DND-41 (cell line): ENCODE measurements at regions not wholly inside any gene's neighbourhood (a gene's known extent, or its start where the extent isn't known, plus 50 kb on each side); places are given as distances from the start of the nearest gene placed in this dataset.

Source experiments
- ATAC-seq: fragments of 200-7000 bp; cut with Tn5 transposase; 3 replicates; pipeline ENCODE4 v1.9.1; 2021; ENCODE audit warnings: low read depth; ENCODE audit not compliant: insufficient read depth
- DNase-seq: peaks from one replicate; pipeline ENCODE4 v3.0.0-alpha.2; 2020
- H2AFZ ChIP-seq: 2 replicates; pipeline ENCODE4 v1.6.0; 2012; ENCODE audit warnings: low read depth, low read length
- H3K27ac ChIP-seq: 2 replicates; pipeline ENCODE4 v1.5.1; 2012; ENCODE audit warnings: low read length, inconsistent platforms
- H3K27me3 ChIP-seq: fragments of 200-600 bp; sonication (generic); 2 replicates; pipeline ENCODE4 v1.6.0; 2012; ENCODE audit warnings: low read length, mild to moderate bottlenecking, inconsistent platforms; ENCODE audit not compliant: insufficient read depth, poor library complexity
- H3K36me3 ChIP-seq: 2 replicates; pipeline ENCODE4 v1.5.1; 2012; ENCODE audit warnings: low read length, inconsistent platforms; ENCODE audit not compliant: insufficient read depth
- H3K4me1 ChIP-seq: 2 replicates; pipeline ENCODE4 v1.5.1; 2012; ENCODE audit warnings: mild to moderate bottlenecking, low read length; ENCODE audit not compliant: insufficient read depth
- H3K4me2 ChIP-seq: 2 replicates; pipeline ENCODE4 v1.6.0; 2012; ENCODE audit warnings: mild to moderate bottlenecking, moderate library complexity, low read length, inconsistent platforms; ENCODE audit not compliant: insufficient read depth
- H3K4me3 ChIP-seq, 2 experiments: fragments of 200-600 bp in 1 of 2; shearing (Covaris generic) in 1 of 2; 2 replicates each; pipeline ENCODE4 v1.5.1; 2012 to 2016; ENCODE audit warnings: inconsistent platforms in 2 of 2, low read length in 2 of 2, mild to moderate bottlenecking in 2 of 2, low read depth in 1 of 2, moderate library complexity in 1 of 2
- H3K79me2 ChIP-seq: 2 replicates; pipeline ENCODE4 v1.6.0; 2012; ENCODE audit warnings: low read length, inconsistent platforms; ENCODE audit not compliant: insufficient read depth
- H3K9ac ChIP-seq: 2 replicates; pipeline ENCODE4 v1.6.0; 2012; ENCODE audit warnings: low read depth, mild to moderate bottlenecking, inconsistent platforms, low read length, moderate library complexity
- H3K9me3 ChIP-seq: 2 replicates; pipeline ENCODE4 v1.5.1; 2012; ENCODE audit warnings: low read length, moderate library complexity, mild to moderate bottlenecking, inconsistent platforms; ENCODE audit not compliant: insufficient read depth, severe bottlenecking
- H4K20me1 ChIP-seq: 2 replicates; pipeline ENCODE4 v1.6.0; 2012; ENCODE audit warnings: low read length; ENCODE audit not compliant: insufficient read depth
- CTCF ChIP-seq: IDR thresholded peaks from 2 replicates; pipeline ENCODE4 v1.5.1; 2012; ENCODE audit warnings: borderline replicate concordance, low read length, moderate library complexity, mild to moderate bottlenecking; ENCODE audit not compliant: poor library complexity, severe bottlenecking; ENCODE audit errors: extremely low read depth
- EZH2 ChIP-seq: IDR thresholded peaks from 3 replicates; pipeline ENCODE4 v1.6.1; 2012; ENCODE audit warnings: borderline replicate concordance, low read depth, mild to moderate bottlenecking, moderate library complexity, low read length, inconsistent platforms; ENCODE audit not compliant: severe bottlenecking

GRCh38 chr4:97215409-97215941 is 927.8 kb downstream of the STPG2 start:
- no peak for TF ChIP-seq CTCF
- TF ChIP-seq EZH2 = no peak
- Histone ChIP-seq H3K4me2 (no peak overlapping the region), H3K27me3 (no peaks in the 10 kb centered on the region), H3K4me3 (no peak overlapping the region), H3K9me3 (peaks cover 3% of the 10 kb centered on the region), H4K20me1 (no peaks in the 10 kb centered on the region), H3K79me2 (no peaks in the 10 kb centered on the region), H3K4me1 (no peaks in the 10 kb centered on the region), H2AFZ (no peak overlapping the region), H3K9ac (no peak overlapping the region), H3K36me3 (no peaks in the 10 kb centered on the region), H3K27ac (no peak overlapping the region)
- DNase-seq = no peak
- ATAC-seq = no peak

GRCh38 chr4:97216046-97216445 is 927.2 kb downstream of the STPG2 start:
- DNase-seq = no peak
- Histone ChIP-seq H3K4me1 (no peaks in the 10 kb centered on the region), H3K4me2 (no peak overlapping the region), H3K9me3 (peaks cover 3% of the 10 kb centered on the region), H3K4me3 (no peak overlapping the region), H3K27me3 (no peaks in the 10 kb centered on the region), H4K20me1 (no peaks in the 10 kb centered on the region), H3K36me3 (no peaks in the 10 kb centered on the region), H3K79me2 (no peaks in the 10 kb centered on the region), H3K27ac (no peak overlapping the region), H2AFZ (no peak overlapping the region), H3K9ac (no peak overlapping the region)
- TF ChIP-seq CTCF (no peak), EZH2 (no peak)
- ATAC-seq = no peak

GRCh38 chr4:97235521-97235920 is 907.8 kb downstream of the STPG2 start:
- Histone ChIP-seq H4K20me1 (no peaks in the 10 kb centered on the region), H3K27ac (no peak overlapping the region), H3K4me1 (no peaks in the 10 kb centered on the region), H2AFZ (no peak overlapping the region), H3K9ac (no peak overlapping the region), H3K79me2 (no peaks in the 10 kb centered on the region), H3K4me2 (no peak overlapping the region), H3K4me3 (no peak overlapping the region), H3K9me3 (no peaks in the 10 kb centered on the region), H3K36me3 (no peaks in the 10 kb centered on the region), H3K27me3 (no peaks in the 10 kb centered on the region)
- no peak for TF ChIP-seq EZH2
- no peak for TF ChIP-seq CTCF
- no peak for ATAC-seq
- no peak for DNase-seq
